NCI-H446 (cell line): ENCODE measurements at regions not wholly inside any gene's neighbourhood (a gene's known extent, or its start where the extent isn't known, plus 50 kb on each side); places are given as distances from the start of the nearest gene placed in this dataset.
"Not testable (repeated sequence)": the region's sequence is repeated elsewhere in the genome, so short reads cannot be mapped to it uniquely, and the experiment has no call there.

Source experiments
- DNase-seq, 2 experiments: peaks; one replicate each; lab custom pipeline; 2025; lab: John Stamatoyannopoulos, UW

- DNase-seq = no peak
Measured at GRCh38 chr2:129793431-129793902, 186.0 kb upstream of the RAB6C start.

DNA sequence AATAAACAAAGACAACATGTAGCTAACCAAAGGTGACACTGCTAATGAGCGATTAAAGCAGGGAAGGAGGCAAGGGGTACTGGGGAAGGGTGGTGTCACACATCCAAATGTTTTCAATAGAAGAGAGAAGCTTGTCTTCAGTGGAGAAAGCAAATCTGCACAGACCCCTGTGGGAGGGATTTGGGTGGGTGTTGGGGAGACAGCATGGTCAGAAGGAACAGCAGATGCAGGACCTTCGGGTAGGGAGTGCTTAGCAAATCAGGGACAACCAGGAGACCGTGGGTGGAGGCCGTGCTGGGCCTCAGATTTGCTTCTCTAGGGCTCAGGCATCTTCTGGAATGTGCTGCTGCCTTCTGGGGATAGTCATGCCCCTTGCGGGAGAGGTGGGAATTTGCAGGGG, 185.3 kb upstream of the RAB6C start:
- DNase-seq = no peak

DNA sequence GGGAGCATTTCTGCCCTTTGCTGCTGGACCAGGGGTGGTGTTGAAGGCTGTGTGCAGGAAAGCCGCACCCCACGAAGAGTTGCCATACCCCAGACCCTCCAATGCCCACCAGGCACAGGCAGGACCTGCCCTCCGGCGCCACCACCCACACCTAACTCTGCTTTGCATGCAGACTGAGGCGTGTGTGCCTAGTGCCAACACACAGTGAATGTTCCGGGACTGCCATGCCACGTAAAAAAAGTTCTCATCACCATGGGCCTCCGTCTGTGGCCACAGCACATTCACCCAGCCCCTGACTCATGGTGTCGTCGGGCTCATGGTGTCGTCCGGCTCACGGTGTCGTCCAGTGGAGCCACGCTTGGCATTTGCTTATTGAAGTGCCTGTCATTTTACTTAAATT, 184.9 kb upstream of the RAB6C start:
- DNase-seq = no peak

DNA sequence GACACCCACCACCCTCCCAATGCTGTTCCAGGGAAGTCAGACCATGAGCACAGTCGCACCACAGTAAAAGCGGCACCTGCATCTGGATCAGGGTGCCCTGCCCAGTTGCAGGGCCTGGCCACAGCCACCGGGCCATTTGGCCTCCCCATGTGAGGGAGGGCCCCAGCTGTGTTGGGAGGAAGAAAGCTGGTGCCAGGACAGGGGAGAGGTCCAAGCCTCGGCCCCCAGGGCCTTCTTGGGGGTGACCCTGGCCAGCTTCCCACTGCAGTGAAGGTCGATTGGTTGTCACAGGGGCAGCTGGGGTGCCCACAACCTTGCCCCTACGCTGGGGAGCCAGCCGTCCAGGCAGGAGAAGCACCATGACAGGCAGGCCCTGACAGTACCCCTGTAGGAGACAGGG, 183.2 kb upstream of the RAB6C start:
- no peak for DNase-seq

- no peak for DNase-seq
Measured at GRCh38 chr2:129796801-129797488, 182.5 kb upstream of the RAB6C start.

GRCh38 chr2:129797489-129798300, 181.8 kb upstream of the RAB6C start:
- no peak for DNase-seq

- DNase-seq = no peak
Measured at GRCh38 chr2:129798301-129798581, 181.2 kb upstream of the RAB6C start.

GRCh38 chr2:129798626-129799025, 180.8 kb upstream of the RAB6C start:
- no peak for DNase-seq

- no peak for DNase-seq
Measured at GRCh38 chr2:129799036-129799958, 180.2 kb upstream of the RAB6C start.

DNA sequence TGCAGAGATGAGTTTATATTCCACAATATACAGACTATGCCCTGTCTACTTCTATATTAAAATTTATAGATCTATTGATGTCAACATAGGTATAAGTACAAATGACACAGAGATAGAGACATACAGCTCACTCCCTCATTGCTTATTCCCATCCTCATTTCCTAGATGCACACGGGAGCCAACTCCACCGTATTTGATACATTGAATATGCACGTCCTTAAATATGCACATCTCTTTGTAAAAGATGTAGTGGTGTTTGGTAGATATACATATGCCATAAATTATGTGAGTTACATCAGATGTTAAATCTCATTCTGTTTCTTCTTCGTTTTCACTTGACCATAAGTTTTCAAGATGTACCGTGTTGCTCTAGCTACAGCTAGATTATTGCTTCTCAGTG, 179.2 kb upstream of the RAB6C start:
- no peak for DNase-seq

DNA sequence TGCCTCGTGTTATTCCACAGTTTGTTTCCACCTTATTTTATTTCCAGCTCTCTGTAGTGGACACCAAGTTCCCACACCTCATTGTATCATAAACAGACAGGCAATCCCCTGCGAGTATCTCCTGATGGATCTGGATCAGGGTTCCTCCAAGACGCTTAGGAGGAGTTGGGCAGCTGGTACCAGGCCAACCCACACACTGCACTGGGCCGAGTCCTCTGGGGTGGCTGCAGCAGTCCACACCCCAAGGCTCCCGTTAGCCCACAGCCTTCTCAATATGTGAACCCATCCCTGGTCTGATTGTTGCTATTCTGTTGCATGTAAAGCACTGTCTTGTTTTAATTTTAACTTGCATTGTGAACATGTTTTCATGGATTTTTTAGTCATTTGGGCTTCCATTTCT, 178.8 kb upstream of the RAB6C start:
- DNase-seq = no peak

GRCh38 chr2:129801575-129801974, 177.9 kb upstream of the RAB6C start:
- DNase-seq = no peak

GRCh38 chr2:129802290-129802689, 177.2 kb upstream of the RAB6C start:
- DNase-seq = no peak

GRCh38 chr2:129803032-129803431, 176.4 kb upstream of the RAB6C start:
- no peak for DNase-seq

DNA sequence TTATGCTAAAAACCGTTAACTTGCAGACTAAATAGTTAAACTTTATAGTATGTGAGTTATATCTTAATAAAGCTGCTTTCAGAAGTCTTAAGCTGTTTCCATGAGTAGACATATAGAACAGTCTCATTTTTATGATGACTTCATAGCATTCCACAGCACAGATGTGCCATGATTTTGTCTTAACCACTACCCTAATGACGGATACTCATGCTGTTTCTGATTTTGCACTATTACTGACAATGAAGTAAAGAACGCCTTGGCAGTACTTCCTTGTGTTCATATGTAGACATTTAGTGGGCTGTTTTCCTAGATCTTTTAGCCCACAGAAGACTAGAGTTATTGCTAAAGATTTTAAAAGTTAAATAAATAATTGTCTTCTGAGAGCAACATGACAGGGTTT, 175.6 kb upstream of the RAB6C start:
- DNase-seq = no peak

GRCh38 chr2:129805899-129806298, 173.6 kb upstream of the RAB6C start:
- no peak for DNase-seq

- no peak for DNase-seq
Measured at GRCh38 chr2:129806317-129806716, 173.1 kb upstream of the RAB6C start.

DNA sequence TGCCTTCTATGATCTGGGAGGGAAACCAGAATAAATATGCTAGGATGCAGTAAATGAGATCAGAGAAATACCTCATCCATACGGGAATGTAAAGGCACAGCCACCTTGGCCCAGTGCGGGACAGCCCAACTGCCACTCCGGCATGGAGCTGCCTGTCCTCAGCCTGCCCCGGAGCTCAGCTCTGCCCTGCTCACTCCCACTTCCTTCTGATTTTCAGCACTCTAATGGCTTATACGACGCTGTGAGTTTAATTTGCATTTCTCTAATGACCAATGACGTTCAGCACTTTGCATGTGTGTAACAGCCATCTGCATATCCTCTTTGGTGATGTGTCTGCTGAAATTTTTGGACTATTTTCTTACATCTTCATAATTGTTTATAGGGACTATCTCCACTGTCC, 172.5 kb upstream of the RAB6C start:
- no peak for DNase-seq

GRCh38 chr2:129807642-129808338, 171.7 kb upstream of the RAB6C start:
- DNase-seq = not testable (repeated sequence)

DNA sequence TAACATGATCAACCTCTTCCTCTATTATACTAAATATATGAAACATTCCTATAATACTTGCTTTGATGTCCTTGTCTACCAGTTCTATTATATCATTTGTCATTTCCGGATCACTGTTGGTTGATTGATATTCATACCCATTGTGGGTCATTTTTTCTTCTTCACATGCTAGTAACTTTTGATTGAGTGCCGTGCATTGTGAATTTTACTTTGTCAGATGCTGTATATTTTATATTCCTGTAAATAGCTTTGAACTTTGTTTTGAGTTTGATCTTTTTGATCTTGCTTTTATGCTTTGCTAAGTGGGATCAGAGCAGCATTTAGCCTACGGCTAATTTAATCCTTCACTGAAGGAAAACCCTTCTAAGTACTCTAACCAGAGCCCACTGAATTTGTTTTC, 168.9 kb upstream of the RAB6C start:
- DNase-seq = no peak

GRCh38 chr2:129812071-129812470, 167.4 kb upstream of the RAB6C start:
- no peak for DNase-seq

DNA sequence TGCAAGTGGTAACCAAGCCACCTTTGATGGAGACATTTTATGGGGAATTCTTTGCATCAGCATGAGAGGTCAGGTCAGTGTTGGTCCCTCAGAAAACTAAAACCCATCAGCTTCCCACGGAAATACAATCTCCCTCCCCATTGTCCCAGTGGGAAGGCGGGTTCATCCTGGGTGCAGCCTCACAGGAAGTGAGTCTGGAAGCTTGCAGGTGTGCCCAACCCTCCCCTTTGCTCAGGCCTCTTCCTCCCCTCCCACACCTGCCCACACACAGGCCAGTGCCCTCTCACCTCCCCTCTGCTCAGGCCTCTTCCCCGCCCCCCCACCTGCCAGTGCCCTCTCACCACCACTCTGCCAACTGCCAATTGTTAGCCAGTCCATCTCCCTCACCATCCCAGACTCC, 166.8 kb upstream of the RAB6C start:
- no peak for DNase-seq
